ENCODE measurements at regions not wholly inside any gene's neighbourhood (a gene's known extent, or its start where the extent isn't known, plus 50 kb on each side); places are given as distances from the start of the nearest gene placed in this dataset.

DNA sequence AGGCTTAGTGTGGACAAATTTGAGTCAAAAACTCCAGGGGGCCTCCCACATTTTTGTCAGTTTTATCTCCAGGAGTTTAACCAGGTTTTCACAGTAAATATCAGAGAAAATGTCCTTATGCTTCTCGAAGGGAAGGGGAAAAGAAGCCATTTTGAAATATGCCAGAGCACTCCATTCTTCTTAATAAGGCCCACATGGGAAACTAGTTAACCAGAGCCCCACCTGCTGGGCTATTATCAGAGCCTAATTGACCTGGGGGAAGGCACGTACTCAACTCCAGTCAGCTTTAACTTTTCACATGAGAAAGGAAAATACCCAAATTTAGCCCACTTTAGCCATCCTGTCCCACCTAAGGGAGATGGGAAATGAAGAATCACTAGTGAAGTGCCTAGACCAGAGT, 296.3 kb downstream of the PTBP2 start:
- no peak for TF ChIP-seq BHLHE40 (IDR thresholded peaks at IDR 0.05; ENCODE audit: borderline replicate concordance)
- TF ChIP-seq, protein P1, sequence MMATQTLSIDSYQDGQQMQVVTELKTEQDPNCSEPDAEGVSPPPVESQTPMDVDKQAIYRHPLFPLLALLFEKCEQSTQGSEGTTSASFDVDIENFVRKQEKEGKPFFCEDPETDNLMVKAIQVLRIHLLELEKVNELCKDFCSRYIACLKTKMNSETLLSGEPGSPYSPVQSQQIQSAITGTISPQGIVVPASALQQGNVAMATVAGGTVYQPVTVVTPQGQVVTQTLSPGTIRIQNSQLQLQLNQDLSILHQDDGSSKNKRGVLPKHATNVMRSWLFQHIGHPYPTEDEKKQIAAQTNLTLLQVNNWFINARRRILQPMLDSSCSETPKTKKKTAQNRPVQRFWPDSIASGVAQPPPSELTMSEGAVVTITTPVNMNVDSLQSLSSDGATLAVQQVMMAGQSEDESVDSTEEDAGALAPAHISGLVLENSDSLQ (IDR thresholded peaks at IDR 0.05), result no peak
- no peak for TF ChIP-seq SP1 (IDR thresholded peaks at IDR 0.05)
- TF ChIP-seq HDGF (IDR thresholded peaks at IDR 0.05; ENCODE audit: borderline replicate concordance), result no peak
- no peak for TF ChIP-seq FOXM1 (IDR thresholded peaks at IDR 0.05; ENCODE audit: borderline replicate concordance)
- TF ChIP-seq TARDBP (IDR thresholded peaks at IDR 0.05), result no peak
- no peak for TF ChIP-seq SUZ12 (IDR thresholded peaks at IDR 0.05)
- TF ChIP-seq NFRKB (IDR thresholded peaks at IDR 0.05), result no peak
- TF ChIP-seq FOXK2 (IDR thresholded peaks at IDR 0.05), result no peak
- no peak for TF ChIP-seq FOXA1 (IDR thresholded peaks at IDR 0.05)
- no peak for TF ChIP-seq ELF4 (IDR thresholded peaks at IDR 0.05)
- TF ChIP-seq LEF1 (IDR thresholded peaks at IDR 0.05; ENCODE audit: borderline replicate concordance), result no peak
